AG09319 (cell line): ENCODE measurements at regions not wholly inside any gene's neighbourhood (a gene's known extent, or its start where the extent isn't known, plus 50 kb on each side); places are given as distances from the start of the nearest gene placed in this dataset.

ENCODE experiments used
- DNase-seq: peaks from one replicate; pipeline ENCODE4 v3.0.0-alpha.2; 2010; ENCODE audit warnings: low read depth; ENCODE audit errors: extremely low read depth
- CTCF ChIP-seq: IDR thresholded peaks from 2 replicates; pipeline ENCODE4 v1.5.1; 2011; ENCODE audit warnings: low read depth, mild to moderate bottlenecking, inconsistent platforms, low read length, moderate library complexity

- DNase-seq = no peak
- TF ChIP-seq CTCF = no peak
Observed at GRCh38 chr14:57071639-57072038, 197.1 kb downstream of the EXOC5 start.

- no peak for TF ChIP-seq CTCF
- no peak for DNase-seq
Observed at GRCh38 chr14:57069702-57070101, 199.0 kb downstream of the EXOC5 start.

- no peak for DNase-seq
- no peak for TF ChIP-seq CTCF
Observed at GRCh38 chr14:57068511-57068910, 200.2 kb downstream of the EXOC5 start.

GRCh38 chr14:57066887-57067513 is 201.7 kb downstream of the EXOC5 start:
- DNase-seq = no peak
- peak; percentile 46 for TF ChIP-seq CTCF

- DNase-seq = no peak
- TF ChIP-seq CTCF = no peak
Observed at GRCh38 chr14:57066463-57066862, 202.2 kb downstream of the EXOC5 start.

GRCh38 chr14:57061009-57061711 is 207.5 kb downstream of the EXOC5 start:
- DNase-seq = no peak
- no peak for TF ChIP-seq CTCF

- DNase-seq = no peak
- no peak for TF ChIP-seq CTCF
Observed at GRCh38 chr14:57060276-57060955, 208.3 kb downstream of the EXOC5 start.
